ENCODE measurements at regions not wholly inside any gene's neighbourhood (a gene's known extent, or its start where the extent isn't known, plus 50 kb on each side); places are given as distances from the start of the nearest gene placed in this dataset.
A peak's percentile ranks its signal among the peaks of the same experiment; 100 is the strongest.
"Not testable (repeated sequence)": the region's sequence is repeated elsewhere in the genome, so short reads cannot be mapped to it uniquely, and the experiment has no call there.

GRCh38 chr21:6482616-6483015 lies 4038.8 kb upstream of the TPTE start:
- not testable (repeated sequence) for DNase-seq (ENCODE audit: low read depth in 2 of 3, low spot score in 2 of 3)

- DNase-seq (ENCODE audit: low read depth in 2 of 3, low spot score in 2 of 3): not testable (repeated sequence)
Observed at GRCh38 chr21:6483645-6484044, 4037.7 kb upstream of the TPTE start.

DNA sequence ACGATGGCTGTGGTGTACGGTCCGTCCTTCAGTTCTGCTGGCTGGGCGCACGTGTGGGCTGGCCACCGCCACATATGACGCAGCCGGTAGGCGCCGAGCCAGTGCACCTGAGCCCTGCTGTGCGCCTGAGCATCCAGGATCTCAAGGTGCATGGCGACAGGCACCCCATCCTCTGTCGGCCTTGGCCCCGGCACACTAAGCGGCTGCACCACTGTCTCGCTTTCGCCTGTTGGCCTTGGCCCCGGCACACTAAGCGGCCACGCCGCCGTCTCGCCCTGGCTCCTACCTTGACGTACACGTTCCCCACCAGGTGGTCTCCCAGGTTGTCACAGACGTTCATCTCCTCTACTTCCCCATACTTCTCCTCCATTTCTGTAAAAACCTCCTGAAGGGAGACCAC lies 4034.6 kb upstream of the TPTE start:
- not testable (repeated sequence) for DNase-seq (ENCODE audit: low read depth in 2 of 3, low spot score in 2 of 3)

GRCh38 chr21:6492691-6493090 lies 4028.7 kb upstream of the TPTE start:
- DNase-seq (ENCODE audit: low read depth in 2 of 3, low spot score in 2 of 3): not testable (repeated sequence)

DNA sequence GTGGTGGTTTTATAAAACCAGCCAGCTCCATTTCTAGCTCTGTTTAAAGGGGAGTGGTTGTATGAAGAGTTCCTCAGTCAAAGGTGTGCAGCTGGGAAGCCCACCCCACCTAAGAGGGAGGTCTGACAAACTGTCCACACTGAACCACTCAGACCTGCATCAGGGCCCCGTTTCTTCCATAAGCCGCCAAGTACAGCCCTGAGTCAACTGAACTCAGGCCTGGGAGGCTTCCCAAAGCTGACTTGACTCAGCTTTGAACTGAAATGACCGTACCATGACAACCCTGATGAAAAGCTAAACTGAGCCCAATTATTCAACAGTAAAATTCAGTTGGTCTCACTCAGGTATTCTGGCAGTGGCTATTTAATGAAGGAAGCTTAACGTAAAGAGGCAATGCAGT lies 4027.4 kb upstream of the TPTE start:
- DNase-seq (ENCODE audit: low read depth in 2 of 3, low spot score in 2 of 3): not testable (repeated sequence)

DNA sequence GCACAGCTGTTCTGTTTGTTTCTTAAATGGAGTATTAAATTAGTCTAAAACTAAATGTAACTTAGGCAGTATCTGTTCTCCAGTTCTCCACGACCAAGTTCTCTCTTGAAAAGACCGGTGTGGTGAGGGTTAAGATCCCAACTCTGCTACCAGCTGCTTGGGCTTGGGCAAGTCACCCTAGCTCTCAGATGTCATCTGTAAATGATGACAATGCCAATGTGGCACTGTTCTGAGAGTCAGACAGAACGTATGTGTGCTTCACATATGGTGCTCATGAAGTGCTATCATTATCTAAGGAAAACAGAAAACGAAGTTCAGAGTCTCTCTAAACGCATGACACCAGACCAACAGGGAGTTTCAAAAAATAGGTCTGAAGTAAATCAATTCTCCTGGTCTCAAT lies 4025.0 kb upstream of the TPTE start:
- DNase-seq (ENCODE audit: low read depth in 2 of 3, low spot score in 2 of 3): not testable (repeated sequence)

GRCh38 chr21:6498716-6499115 lies 4022.7 kb upstream of the TPTE start:
- peak in 1 of 3 donors; percentile 0 for DNase-seq (ENCODE audit: low read depth in 2 of 3, low spot score in 2 of 3)

DNA sequence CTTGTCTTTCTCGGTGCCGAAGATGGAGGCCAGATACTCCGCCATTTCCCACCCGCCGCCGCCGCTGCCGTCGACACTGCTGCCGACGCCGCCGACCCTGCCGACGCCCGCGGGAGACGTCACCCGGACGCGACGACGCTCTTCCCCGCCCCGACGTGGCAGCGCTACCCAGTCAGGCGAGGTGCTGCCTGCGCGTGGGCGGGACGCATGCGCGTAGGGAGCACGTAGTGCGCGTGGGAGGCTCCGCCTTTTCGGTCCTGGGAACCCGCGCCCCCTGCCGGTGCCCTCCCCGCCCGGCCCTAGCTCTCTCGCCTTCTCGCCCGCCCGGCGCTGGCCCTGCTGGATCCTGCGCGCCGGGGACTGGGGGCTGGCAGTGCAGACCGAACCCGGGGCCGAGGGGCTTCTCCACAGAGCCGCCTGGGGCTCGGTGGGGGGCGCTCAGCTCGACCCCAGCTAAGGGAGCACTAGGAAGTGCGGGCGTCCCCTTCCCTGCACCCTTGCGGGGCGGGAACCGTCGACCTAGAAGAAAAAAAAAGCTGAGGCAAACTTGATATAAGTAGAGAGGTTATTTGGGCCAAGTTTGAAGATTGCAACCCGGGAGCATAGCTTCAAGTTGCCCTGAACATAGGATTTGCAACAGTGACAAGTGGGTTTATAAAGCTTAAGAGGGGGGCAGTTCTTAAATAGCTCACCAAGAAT lies 4022.1 kb upstream of the TPTE start:
- not testable (repeated sequence) for DNase-seq (ENCODE audit: low read depth in 2 of 3, low spot score in 2 of 3)

DNA sequence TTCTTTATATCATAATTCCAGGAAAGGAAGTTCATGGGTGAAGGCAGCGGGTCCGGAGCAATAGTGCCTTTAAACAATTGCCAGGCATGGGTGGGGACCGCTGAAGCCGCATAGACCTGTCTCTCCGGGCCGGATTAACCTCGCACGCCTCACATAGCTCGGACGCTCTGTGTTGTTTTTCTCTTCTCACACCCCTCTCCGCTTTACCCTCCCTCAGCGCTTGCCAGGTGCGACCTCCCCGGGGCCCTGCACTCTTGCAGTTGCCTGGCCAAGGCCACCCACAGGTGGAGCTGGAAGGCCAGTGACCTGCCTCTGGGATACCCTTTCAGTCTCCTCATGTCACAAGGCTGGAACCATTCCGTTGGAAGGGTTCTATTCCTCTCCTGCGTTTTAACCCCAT lies 4021.5 kb upstream of the TPTE start:
- not testable (repeated sequence) for DNase-seq (ENCODE audit: low read depth in 2 of 3, low spot score in 2 of 3)

DNA sequence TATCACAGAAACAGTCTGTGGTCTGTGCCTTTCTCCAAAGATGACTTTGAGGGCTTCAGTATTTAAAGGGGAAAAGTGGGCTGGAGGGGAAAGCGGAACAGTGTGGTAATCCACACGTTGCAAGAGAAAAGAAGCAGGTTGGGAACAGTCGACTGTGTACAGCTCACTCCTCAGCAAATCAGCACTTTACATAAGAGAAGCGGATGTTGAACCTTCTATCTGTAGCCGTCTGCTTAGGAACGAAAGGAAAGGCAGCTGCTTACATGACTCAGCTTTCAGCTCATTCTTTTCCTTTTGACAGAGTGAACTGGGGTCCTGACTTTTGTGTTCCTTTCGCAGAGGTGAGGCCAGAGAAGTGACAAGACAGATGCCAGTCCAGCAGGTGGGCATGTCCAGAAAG lies 4020.7 kb upstream of the TPTE start:
- not testable (repeated sequence) for DNase-seq (ENCODE audit: low read depth in 2 of 3, low spot score in 2 of 3)

GRCh38 chr21:6506167-6506894 lies 4015.1 kb upstream of the TPTE start:
- DNase-seq (ENCODE audit: low read depth in 2 of 3, low spot score in 2 of 3): not testable (repeated sequence)

GRCh38 chr21:6507632-6508031 lies 4013.8 kb upstream of the TPTE start:
- not testable (repeated sequence) for DNase-seq (ENCODE audit: low read depth in 2 of 3, low spot score in 2 of 3)

- not testable (repeated sequence) for DNase-seq (ENCODE audit: low read depth in 2 of 3, low spot score in 2 of 3)
Observed at GRCh38 chr21:6521777-6522176, 3999.6 kb upstream of the TPTE start.

DNA sequence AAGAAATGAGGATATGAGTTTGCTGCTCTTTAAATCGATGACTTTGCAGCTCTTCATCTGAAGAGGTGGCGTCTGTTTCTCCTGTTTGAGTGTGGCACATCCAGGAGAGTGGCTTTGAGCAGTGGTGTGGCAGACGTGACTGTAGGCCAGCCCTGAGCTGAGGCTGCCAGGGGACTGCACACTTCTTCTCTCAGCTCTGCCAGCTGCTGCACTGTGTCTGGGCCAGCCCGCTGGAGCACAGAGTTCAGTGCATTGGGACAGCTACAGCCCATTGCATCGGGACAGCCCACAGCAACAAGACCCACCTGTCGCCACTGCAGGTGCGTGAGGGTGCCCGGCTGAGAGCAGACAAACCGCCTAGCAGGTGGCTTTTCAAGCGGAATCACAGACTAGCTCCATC lies 3995.2 kb upstream of the TPTE start:
- not testable (repeated sequence) for DNase-seq (ENCODE audit: low read depth in 2 of 3, low spot score in 2 of 3)

- not testable (repeated sequence) for DNase-seq (ENCODE audit: low read depth in 2 of 3, low spot score in 2 of 3)
Observed at GRCh38 chr21:6530655-6531054, 3990.7 kb upstream of the TPTE start.

- not testable (repeated sequence) for DNase-seq (ENCODE audit: low read depth in 2 of 3, low spot score in 2 of 3)
Observed at GRCh38 chr21:6533261-6533660, 3988.1 kb upstream of the TPTE start.

GRCh38 chr21:6538320-6538719 lies 3983.1 kb upstream of the TPTE start:
- not testable (repeated sequence) for DNase-seq (ENCODE audit: low read depth in 2 of 3, low spot score in 2 of 3)

- not testable (repeated sequence) for DNase-seq (ENCODE audit: low read depth in 2 of 3, low spot score in 2 of 3)
Observed at GRCh38 chr21:6539688-6540087, 3981.7 kb upstream of the TPTE start.

DNA sequence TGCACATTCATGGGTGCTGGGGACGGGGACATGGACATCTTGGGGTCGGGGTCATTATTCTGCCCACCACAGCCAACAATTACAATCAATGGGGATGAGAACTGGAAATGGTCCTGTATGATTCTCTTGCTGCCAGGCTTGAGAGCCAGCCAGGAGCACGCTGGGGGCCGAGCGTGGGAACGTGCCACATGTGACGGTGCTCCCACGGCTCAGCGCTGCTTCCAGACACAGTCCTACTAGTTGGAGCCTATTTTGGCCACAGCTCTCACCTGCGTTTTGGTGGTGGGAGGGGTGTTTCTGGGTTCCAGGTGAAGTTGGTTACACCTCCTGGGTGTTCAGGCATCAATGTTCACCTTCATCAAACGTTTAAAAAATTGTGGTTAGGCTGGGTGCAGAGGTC lies 3980.3 kb upstream of the TPTE start:
- DNase-seq (ENCODE audit: low read depth in 2 of 3, low spot score in 2 of 3): not testable (repeated sequence)

DNA sequence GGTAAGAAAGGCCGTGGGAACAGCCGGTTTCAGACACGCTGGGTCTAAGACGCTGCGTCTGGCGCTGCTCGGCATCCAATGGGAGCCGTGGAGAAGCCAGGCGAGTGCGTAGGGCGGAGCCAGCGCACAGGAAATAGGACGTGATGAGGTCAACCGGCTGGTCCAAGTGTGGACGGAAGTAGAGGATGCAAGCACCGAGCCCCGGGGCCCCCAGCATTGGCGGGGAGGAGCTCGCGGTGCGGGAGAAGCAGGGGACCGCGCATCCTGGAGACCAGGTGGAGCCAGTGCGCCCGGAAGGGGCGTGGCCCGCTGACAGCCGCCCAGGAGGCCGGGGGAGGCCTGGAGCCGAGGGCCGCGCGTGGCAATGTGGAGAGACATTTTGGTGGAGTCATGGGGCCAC lies 3976.1 kb upstream of the TPTE start:
- DNase-seq (ENCODE audit: low read depth in 2 of 3, low spot score in 2 of 3): not testable (repeated sequence)

GRCh38 chr21:6551045-6551444 lies 3970.3 kb upstream of the TPTE start:
- not testable (repeated sequence) for DNase-seq (ENCODE audit: low read depth in 2 of 3, low spot score in 2 of 3)
